DMS 273 treated with DMSO at 0.1 percent for 48 hours (cell line): ENCODE measurements at regions not wholly inside any gene's neighbourhood (a gene's known extent, or its start where the extent isn't known, plus 50 kb on each side); places are given as distances from the start of the nearest gene placed in this dataset.
"Not testable (repeated sequence)": the region's sequence is repeated elsewhere in the genome, so short reads cannot be mapped to it uniquely, and the experiment has no call there.

ENCODE experiments used
- DNase-seq: peaks from one replicate; lab custom pipeline; 2025; lab: John Stamatoyannopoulos, UW

DNA sequence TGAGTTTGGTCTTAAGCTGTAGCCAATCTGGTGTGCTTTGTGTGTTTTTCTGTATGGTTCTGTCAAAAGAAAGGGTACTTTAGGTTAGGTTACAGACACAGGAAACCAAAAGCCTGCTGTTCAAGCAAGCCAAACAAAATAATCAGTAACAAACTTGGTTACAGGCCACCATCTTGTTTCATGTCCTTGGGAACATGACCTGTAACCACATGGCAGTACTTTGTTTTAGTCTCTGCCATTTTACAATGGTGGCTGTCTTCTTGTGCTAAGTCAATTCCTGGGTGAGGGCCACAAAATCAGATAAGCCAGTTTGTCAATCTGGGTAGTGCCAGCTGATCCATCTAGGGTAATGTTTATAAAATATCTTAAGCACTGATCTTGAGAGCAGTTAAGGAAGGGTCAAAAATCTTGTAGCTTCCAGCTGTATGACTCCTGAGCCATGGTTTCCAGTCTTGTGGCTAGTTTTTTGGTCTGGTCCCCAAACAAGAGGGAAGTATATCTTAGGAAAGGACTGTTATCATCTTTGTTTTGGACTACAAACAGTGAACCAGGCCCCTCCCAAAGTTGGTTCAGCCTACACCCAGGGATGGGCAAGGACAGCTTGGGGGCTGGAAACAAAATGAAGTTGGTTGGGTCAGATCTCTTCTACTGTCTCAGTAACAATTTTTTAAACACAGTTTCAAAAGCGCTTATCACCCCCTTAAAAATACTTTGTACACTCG lies 90.0 kb downstream of the IGLL5 start:
- no peak for DNase-seq

- no peak for DNase-seq
These were observed 91.0 kb downstream of the IGLL5 start for GRCh38 chr22:22978637-22979036.

- DNase-seq: no peak
These were observed 91.1 kb upstream of the GNAZ start for GRCh38 chr22:22979121-22979724.

DNA sequence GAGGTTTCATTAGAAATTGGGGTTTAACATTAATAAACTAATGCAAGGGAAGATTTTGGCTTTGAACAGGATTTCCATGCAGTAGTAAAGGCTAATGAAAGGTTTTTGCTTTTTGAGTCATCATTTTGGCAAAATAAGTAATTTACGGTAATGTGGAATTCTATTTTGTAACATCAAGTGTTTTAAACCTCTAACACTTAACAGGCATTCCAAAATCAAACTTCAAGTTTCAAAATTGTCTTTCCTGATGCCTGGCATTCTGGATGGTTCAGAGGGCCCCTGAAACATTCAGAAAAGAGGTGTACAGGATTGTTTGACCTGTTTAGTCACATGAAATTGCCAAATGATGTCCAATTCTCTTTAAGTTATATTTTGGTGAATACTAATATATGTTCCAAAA lies 90.4 kb upstream of the GNAZ start:
- no peak for DNase-seq

DNA sequence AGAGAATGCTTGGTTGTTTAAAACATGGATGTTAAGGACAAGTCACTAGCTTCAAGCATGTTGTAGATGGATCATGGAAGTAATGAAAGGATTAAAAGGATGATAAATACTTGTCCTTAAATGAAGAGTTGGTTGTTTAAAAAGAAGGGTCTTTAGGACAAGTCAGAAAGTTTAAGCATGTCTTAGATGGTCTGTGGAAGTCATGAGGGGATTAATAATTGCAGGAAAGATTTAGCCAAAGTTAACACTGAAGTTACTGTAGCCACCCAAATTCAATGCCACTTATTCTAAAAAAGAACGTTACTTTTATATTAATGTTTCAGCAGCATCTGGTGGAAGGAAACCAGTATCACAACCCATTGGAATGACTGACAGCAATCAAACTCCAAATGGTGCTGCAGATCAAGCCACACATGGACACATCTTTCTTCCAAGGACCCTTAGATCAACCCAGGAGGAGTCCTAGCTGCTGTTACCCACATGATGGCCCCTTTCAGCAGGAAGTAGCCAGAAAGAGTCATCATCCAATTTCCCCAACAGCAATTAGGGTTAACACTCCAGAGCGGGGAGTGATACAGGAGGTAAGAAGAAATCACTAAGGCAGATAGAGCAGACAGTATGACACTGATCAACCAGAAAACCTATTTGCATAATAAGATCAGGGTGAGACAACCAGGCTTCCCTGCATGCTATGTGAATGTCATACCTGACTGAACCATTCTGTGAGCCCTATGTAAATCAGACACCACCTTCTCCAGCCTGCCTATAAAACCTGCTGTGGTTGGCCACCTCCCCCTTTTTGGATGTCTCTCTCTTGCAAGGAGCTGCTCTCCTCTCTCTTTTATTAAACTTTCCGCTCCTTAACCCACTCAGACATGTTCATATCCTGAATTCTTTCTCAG lies 88.4 kb upstream of the GNAZ start:
- no peak for DNase-seq

GRCh38 chr22:22982616-22983015 lies 87.7 kb upstream of the GNAZ start:
- no peak for DNase-seq

- no peak for DNase-seq
These were observed 87.2 kb upstream of the GNAZ start for GRCh38 chr22:22983123-22983522.

- DNase-seq: no peak
These were observed 86.5 kb upstream of the GNAZ start for GRCh38 chr22:22983816-22984215.

GRCh38 chr22:22984967-22985366 lies 85.4 kb upstream of the GNAZ start:
- no peak for DNase-seq

- no peak for DNase-seq
These were observed 84.3 kb upstream of the GNAZ start for GRCh38 chr22:22986008-22986407.

DNA sequence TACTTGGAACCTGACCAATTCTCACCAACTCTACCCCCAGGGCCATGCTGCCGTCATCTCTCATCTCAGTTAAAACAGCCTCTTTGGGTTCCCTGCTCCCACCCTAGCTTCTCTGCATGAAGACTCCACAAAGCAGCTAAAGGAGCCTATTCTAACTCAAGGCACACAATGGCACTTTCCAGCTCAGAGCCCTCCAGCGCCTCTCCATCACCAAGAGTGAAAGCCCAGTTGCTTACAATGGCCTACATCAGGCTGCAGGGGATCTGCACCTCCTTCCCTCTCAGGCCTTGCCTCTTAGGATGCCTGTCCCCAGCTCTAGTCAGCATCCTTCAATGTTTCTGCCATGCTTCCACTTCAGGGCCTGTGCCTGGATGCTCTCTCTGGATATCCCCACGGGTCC lies 83.7 kb upstream of the GNAZ start:
- no peak for DNase-seq

- DNase-seq: no peak
These were observed 82.2 kb upstream of the GNAZ start for GRCh38 chr22:22988150-22988549.

DNA sequence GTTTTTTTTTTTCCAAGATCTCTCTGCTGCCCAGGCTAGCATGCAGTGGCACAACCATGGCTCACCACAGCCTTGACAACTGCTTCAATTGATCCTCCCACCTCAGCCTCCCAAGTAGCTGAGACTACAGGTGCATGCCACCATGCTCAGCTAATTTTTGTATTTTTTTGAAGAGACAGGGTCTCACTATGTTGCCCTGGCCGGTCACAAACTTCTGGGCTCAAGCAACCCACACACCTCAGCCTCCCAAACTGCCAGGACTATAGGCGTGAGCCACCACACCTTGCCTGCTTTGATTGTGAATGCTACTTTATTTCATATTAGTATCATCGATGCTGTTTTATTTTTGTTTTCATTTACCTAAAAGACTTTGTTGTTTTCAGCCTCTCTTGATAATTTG lies 81.5 kb upstream of the GNAZ start:
- no peak for DNase-seq

- no peak for DNase-seq
These were observed 80.5 kb upstream of the GNAZ start for GRCh38 chr22:22989856-22990255.

DNA sequence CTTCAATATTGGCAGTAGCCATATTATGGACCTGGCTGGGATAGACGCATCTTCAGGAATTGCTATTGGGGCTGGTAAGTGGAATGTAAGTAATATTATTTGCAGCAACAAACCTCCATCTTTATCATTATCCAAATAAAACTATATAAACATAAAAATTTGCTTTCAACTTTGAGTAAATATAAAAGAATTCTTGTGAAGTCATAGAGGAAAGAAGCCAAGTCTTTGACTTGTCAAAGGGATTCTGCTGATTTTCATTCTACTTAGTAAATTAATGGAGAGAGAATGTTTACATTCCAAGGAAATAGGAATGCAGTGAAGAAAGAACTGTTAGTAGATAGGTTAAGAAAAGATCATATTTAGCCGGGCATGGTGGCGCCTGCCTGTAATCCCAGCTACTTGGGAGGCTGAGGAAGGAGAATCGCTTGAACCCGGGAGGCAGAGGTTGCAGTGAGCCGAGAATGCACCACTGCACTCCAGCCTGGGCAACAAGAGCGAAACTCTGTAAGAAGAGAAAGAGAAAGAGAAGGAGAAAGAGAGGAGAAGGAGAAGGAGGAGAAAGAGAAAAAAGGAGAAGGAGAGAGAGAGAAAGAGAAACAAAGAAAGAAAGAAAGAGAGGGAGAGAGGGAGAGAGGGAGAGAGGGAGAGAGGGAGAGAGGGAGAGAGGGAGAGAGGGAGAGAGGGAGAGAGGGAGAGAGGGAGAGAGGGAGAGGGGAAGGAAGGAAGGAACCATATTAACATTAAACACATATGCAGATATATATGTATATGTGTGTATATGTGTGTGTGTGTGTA lies 79.4 kb upstream of the GNAZ start:
- not testable (repeated sequence) for DNase-seq

- DNase-seq: no peak
These were observed 77.8 kb upstream of the GNAZ start for GRCh38 chr22:22992474-22992873.

DNA sequence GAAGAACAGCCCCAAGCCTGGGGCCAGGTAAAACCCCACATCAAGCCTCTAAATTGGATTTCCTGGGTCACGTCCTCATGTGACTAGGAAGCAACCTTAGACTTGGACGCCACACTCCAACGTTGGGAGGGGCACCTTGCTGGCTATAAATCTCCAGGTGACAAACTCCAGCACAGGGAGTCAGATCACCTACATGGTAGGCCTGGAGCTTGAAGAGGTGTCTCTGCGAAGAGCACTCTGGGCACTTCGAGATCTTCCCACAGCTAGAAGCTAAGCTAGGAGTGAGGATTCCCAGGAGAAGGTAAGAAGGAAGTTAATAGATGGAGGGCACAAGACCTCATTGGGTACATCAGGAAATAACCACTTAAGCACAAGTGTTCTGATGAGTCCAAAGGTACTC lies 77.1 kb upstream of the GNAZ start:
- DNase-seq: no peak

GRCh38 chr22:22995166-22995565 lies 75.2 kb upstream of the GNAZ start:
- no peak for DNase-seq

- DNase-seq: no peak
These were observed 73.6 kb upstream of the GNAZ start for GRCh38 chr22:22996511-22997261.

GRCh38 chr22:22997262-22997898 lies 72.9 kb upstream of the GNAZ start:
- DNase-seq: no peak

DNA sequence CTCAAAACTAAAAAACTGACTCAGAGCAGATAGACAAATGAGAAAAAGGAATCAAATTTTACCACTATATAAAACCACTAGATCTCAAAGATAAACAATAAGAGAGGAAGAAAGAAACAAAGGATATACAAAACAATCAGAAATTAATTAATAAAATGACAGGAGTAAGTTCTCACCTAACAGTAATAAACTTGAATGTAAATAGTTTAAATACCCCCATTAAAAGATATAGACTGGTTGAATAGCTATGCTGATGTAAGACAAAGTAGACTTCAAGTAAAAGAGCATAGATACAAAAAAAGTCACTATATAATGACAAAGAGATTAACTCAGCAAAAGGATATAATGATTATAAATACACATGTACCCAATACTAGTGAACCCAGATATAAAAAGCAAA lies 72.3 kb upstream of the GNAZ start:
- no peak for DNase-seq
